MCF 10A (cell line): ENCODE measurements at regions not wholly inside any gene's neighbourhood (a gene's known extent, or its start where the extent isn't known, plus 50 kb on each side); places are given as distances from the start of the nearest gene placed in this dataset.
"Not testable (repeated sequence)": the region's sequence is repeated elsewhere in the genome, so short reads cannot be mapped to it uniquely, and the experiment has no call there.

ENCODE experiments used
- BruUV-seq: library from RNA; stranded (reverse); fragments of 400-500 nt; replicated peaks from 2 replicates; lab custom pipeline; 2021; lab: Mats Ljungman, UMichigan
- CTCF ChIA-PET: fragments of 300-600 bp; sonication (Branson Sonifier 250); formaldehyde crosslinking; extraction: SDS; loops from one replicate; lab custom pipeline; 2021; ENCODE audit warnings: antibody characterized with exemption, inconsistent platforms; lab: Yijun Ruan, JAX
- POLR2A ChIA-PET: fragments of 300-600, 350-650 bp; sonication (Branson Sonifier 250); formaldehyde crosslinking; extraction: SDS; loops from one replicate; lab custom pipeline; 2020; ENCODE audit warnings: antibody characterized with exemption, inconsistent platforms; lab: Yijun Ruan, JAX
- DNase-seq: peaks from one replicate; pipeline ENCODE4 v3.0.0-alpha.2; 2018; ENCODE audit not compliant: unreplicated experiment
- H3K27ac Mint-ChIP-seq: one replicate; pipeline ENCODE4 v1.8.0; 2022; ENCODE audit warnings: mild to moderate bottlenecking, low read depth, mixed read lengths; ENCODE audit not compliant: unreplicated experiment
- H3K27me3 Mint-ChIP-seq: one replicate; pipeline ENCODE4 v1.8.0; 2022; ENCODE audit warnings: mixed read lengths; ENCODE audit not compliant: insufficient read depth, unreplicated experiment
- H3K36me3 Mint-ChIP-seq: one replicate; pipeline ENCODE4 v1.8.0; 2022; ENCODE audit warnings: mild to moderate bottlenecking, moderate library complexity, mixed read lengths; ENCODE audit not compliant: insufficient read depth, unreplicated experiment
- H3K4me1 Mint-ChIP-seq: one replicate; pipeline ENCODE4 v1.8.0; 2022; ENCODE audit warnings: mixed read lengths; ENCODE audit not compliant: insufficient read depth, unreplicated experiment
- H3K4me3 Mint-ChIP-seq: one replicate; pipeline ENCODE4 v1.8.0; 2022; ENCODE audit warnings: mild to moderate bottlenecking, moderate library complexity, mixed read lengths; ENCODE audit not compliant: unreplicated experiment
- H3K9me3 Mint-ChIP-seq: one replicate; pipeline ENCODE4 v1.8.0; 2022; ENCODE audit warnings: mixed read lengths; ENCODE audit not compliant: unreplicated experiment
- intact Hi-C: fragments of 100-400 bp; cut with micrococcal nuclease; formaldehyde crosslinking; loops from 2 replicates; pipeline ENCODE4 v1.14.1; 2022
- TF ChIP-seq, protein P1 (sequence below): fragments of 200-600 bp; IDR thresholded peaks from one replicate; pipeline ENCODE4 v1.8.0; 2022; ENCODE audit warnings: antibody characterized with exemption, mild to moderate bottlenecking; ENCODE audit not compliant: unreplicated experiment

DNA sequence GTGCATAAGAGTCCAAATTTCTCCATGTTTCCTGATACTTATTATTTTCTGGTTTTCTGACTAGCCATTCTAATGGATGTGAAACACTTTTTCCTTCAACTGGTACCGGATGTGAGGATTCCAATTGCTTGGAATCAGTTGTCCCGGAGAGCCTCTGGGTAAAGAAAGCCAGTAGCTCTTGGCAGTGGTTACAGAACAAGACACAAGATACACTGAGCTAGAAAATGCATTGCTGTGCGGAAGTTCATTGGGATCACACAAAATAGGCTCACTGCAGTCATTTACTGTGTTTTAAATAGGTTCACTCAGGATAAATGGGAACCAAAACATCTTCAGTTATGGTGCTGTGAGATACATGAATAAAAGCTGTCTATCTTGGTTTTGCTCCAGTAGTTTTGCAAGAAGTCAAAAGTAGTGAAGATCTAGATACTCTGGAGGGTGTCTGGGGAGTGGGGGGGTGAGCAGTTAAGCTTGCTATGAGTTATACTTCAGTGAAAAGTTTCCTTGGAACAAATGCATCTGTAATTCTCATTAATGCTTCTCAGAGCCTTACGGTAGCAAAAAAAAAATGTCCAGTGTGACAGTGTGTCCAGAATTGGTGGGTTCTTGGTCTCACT is 54.4 kb upstream of the RNF182 start:
- Mint-ChIP-seq H3K4me1 (peaks cover 12% of the 10 kb centered on the region), H3K27ac (no peak overlapping the region), H3K4me3 (no peak overlapping the region), H3K36me3 (peaks cover 5% of the 10 kb centered on the region), H3K27me3 (peaks cover 3% of the 10 kb centered on the region), H3K9me3 (no peaks in the 10 kb centered on the region)
- intact Hi-C loops: no loop called here
- TF ChIP-seq, protein P1, sequence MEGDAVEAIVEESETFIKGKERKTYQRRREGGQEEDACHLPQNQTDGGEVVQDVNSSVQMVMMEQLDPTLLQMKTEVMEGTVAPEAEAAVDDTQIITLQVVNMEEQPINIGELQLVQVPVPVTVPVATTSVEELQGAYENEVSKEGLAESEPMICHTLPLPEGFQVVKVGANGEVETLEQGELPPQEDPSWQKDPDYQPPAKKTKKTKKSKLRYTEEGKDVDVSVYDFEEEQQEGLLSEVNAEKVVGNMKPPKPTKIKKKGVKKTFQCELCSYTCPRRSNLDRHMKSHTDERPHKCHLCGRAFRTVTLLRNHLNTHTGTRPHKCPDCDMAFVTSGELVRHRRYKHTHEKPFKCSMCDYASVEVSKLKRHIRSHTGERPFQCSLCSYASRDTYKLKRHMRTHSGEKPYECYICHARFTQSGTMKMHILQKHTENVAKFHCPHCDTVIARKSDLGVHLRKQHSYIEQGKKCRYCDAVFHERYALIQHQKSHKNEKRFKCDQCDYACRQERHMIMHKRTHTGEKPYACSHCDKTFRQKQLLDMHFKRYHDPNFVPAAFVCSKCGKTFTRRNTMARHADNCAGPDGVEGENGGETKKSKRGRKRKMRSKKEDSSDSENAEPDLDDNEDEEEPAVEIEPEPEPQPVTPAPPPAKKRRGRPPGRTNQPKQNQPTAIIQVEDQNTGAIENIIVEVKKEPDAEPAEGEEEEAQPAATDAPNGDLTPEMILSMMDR: no peak
- ChIA-PET CTCF (interaction anchor here (0.5 to 2.1 kb wide), 5 partner anchors 9 to 196 kb away, joined by 3 to 11 read pairs (median 3); no protein-coding TSS in a partner anchor), POLR2A (interaction anchor here (0.8 to 1.2 kb wide), 2 partner anchors 10 to 16 kb away, joined by 3 to 4 read pairs; no protein-coding TSS in a partner anchor)
- BruUV-seq: no TSS peak
- no peak for DNase-seq

DNA sequence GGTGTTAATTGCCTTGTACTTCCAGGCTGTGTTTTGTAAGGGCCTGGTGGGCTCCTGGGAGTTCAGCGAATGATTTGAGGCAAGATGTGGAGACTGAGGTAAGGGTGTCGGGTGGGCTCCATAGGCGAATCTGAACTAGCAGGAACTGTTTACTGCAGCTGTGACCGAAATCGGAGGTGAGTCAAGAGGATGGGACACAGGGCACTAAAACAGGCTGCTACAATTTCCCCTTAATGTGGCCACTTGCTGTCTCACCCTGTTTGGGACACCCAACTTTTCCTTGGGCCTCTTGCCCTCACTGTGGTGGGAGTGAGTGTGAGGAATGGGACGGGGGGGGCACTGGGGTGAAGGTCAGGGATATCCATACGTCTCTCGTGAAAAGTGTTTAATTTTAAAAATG is 53.9 kb upstream of the MCUR1 start:
- H3K9me3 Mint-ChIP-seq: no peaks in the 10 kb centered on the region
- peaks cover 4% of the 10 kb centered on the region for H3K4me1 Mint-ChIP-seq
- POLR2A ChIA-PET: no interaction called here
- no peak overlapping the region for H3K27ac Mint-ChIP-seq
- CTCF ChIA-PET: no interaction called here
- no peak for DNase-seq
- BruUV-seq: no TSS peak
- TF ChIP-seq, protein P1: no peak
- peaks cover 12% of the 10 kb centered on the region for H3K27me3 Mint-ChIP-seq
- no peak overlapping the region for H3K4me3 Mint-ChIP-seq
- intact Hi-C loops: no loop called here
- no peaks in the 10 kb centered on the region for H3K36me3 Mint-ChIP-seq

DNA sequence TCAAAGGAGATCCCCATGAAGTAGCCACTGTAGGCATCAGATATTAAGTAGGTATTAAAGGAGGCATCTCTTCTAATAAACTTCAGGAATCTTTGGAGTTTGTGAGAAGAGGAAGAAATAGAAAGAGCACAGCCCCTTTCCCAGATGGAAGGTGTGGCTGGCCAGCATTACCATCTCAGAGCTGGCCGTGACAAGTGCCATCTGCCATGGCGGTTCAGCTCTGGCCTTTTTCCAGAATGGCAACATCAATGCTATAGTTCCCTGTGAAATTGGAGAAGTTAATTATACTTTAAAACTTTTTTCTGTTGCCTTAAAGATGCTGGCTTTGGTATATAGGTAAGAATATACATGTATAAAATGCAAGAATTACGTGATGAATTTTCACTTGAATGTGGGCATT is 51.9 kb upstream of the MCUR1 start:
- BruUV-seq: no TSS peak
- H3K4me1 Mint-ChIP-seq: no peaks in the 10 kb centered on the region
- H3K9me3 Mint-ChIP-seq: no peaks in the 10 kb centered on the region
- ChIA-PET CTCF (interaction anchor here (0.7 kb wide), 1 partner anchor 72 kb away, joined by 4 read pairs; no protein-coding TSS in a partner anchor), POLR2A (no interaction called here)
- H3K4me3 Mint-ChIP-seq: no peak overlapping the region
- H3K36me3 Mint-ChIP-seq: peaks cover 5% of the 10 kb centered on the region
- intact Hi-C loops: no loop called here
- peaks cover 12% of the 10 kb centered on the region for H3K27me3 Mint-ChIP-seq
- H3K27ac Mint-ChIP-seq: no peak overlapping the region
- TF ChIP-seq, protein P1: no peak
- DNase-seq: no peak

DNA sequence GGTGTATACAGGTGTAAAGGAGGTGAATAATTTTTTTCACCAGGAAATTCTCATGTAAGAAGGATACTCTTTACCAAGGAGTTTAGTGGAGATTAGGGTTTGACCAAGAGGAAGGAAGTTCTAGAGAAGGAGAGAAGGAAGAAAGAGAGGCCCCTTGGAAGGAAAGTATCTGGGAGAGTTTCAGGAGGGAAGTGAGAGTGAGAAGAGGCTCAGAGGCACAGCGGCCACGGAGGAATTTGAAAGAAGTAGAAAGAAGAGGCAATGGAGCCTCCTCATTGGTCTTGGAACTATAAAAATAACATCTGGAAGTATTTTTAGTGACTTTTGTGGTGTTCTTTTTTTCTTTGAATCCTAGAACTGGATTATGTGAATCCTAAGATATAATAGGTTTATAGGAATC is 50.8 kb upstream of the MCUR1 start:
- ChIA-PET POLR2A (no interaction called here), CTCF (no interaction called here)
- Mint-ChIP-seq H3K36me3 (peaks cover 5% of the 10 kb centered on the region), H3K9me3 (no peaks in the 10 kb centered on the region), H3K4me3 (no peak overlapping the region), H3K27ac (no peak overlapping the region), H3K4me1 (no peaks in the 10 kb centered on the region), H3K27me3 (peaks cover 12% of the 10 kb centered on the region)
- BruUV-seq: no TSS peak
- TF ChIP-seq, protein P1: no peak
- intact Hi-C loops: no loop called here
- DNase-seq: no peak

DNA sequence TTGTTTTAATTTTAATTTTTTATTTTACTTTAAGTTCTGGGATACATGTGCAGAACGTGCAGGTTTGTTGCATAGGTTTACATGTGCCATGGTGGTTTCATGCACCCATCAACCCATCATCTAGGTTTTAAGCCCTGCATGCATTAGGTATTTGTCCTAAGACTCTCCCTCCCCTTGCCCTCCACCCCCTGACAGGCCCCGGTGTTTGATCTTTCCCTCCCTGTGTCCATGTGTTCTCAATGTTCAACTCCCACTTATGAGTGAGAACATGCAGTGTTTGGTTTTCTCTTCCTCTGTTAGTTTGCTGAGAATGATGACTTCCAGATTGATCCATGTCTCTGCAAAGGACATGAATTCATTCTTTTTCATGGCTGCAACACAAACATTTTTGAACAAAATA is 50.3 kb upstream of the MCUR1 start:
- DNase-seq, intact Hi-C loops, H3K4me3 Mint-ChIP-seq, H3K36me3 Mint-ChIP-seq, CTCF ChIA-PET, POLR2A ChIA-PET, BruUV-seq, H3K9me3 Mint-ChIP-seq, H3K4me1 Mint-ChIP-seq, H3K27ac Mint-ChIP-seq: not testable (repeated sequence)
- H3K27me3 Mint-ChIP-seq: peaks cover 12% of the 10 kb centered on the region
